A673 (cell line): ENCODE measurements at regions not wholly inside any gene's neighbourhood (a gene's known extent, or its start where the extent isn't known, plus 50 kb on each side); places are given as distances from the start of the nearest gene placed in this dataset.
"Not testable (repeated sequence)": the region's sequence is repeated elsewhere in the genome, so short reads cannot be mapped to it uniquely, and the experiment has no call there.

ENCODE experiments used
- BruUV-seq: library from RNA; stranded (reverse); fragments of 400-500 nt; replicated peaks from 2 replicates; lab custom pipeline; 2021; lab: Mats Ljungman, UMichigan
- CTCF ChIA-PET: fragments of 300-600 bp; sonication (Branson Sonifier 250); formaldehyde crosslinking; loops from one replicate; lab custom pipeline; 2022; ENCODE audit warnings: antibody characterized with exemption; lab: Charles Lee
- POLR2A ChIA-PET: fragments of 300-600 bp; sonication (Branson Sonifier 250); formaldehyde crosslinking; loops from one replicate; lab custom pipeline; 2022; ENCODE audit warnings: antibody characterized with exemption; ENCODE audit not compliant: low non-redundant PET; lab: Charles Lee
- DNase-seq: peaks from one replicate; pipeline ENCODE4 v3.0.0-alpha.2; 2015; ENCODE audit warnings: low spot score
- H3K27ac ChIP-seq: fragments of 200-600 bp; sonication (generic); 2 replicates; pipeline ENCODE4 v1.5.1; 2016; ENCODE audit warnings: mixed run types, low read depth, mild to moderate bottlenecking, mixed read lengths, antibody characterized with exemption, low read length; ENCODE audit not compliant: poor library complexity, severe bottlenecking
- H3K27me3 ChIP-seq: fragments of 200-600 bp; sonication (generic); replicated peaks from 2 replicates; pipeline ENCODE4 v1.6.1; 2017; ENCODE audit warnings: mixed run types, low read depth, mild to moderate bottlenecking, mixed read lengths, antibody characterized with exemption, low read length; ENCODE audit not compliant: insufficient read depth, poor library complexity
- H3K36me3 ChIP-seq: fragments of 200-600 bp; sonication (generic); 2 replicates; pipeline ENCODE4 v1.6.1; 2016; ENCODE audit warnings: mixed run types, mild to moderate bottlenecking, mixed read lengths, antibody characterized with exemption, low read length; ENCODE audit not compliant: insufficient read depth, poor library complexity, severe bottlenecking
- H3K4me1 ChIP-seq: fragments of 200-600 bp; sonication (generic); 2 replicates; pipeline ENCODE4 v1.6.1; 2017; ENCODE audit warnings: mixed run types, mild to moderate bottlenecking, mixed read lengths, antibody characterized with exemption, low read length; ENCODE audit not compliant: insufficient read depth, poor library complexity, severe bottlenecking
- H3K4me3 ChIP-seq: fragments of 200-600 bp; sonication (generic); 2 replicates; pipeline ENCODE4 v1.5.1; 2016; ENCODE audit warnings: low read depth, mixed run types, mild to moderate bottlenecking, mixed read lengths, low read length; ENCODE audit not compliant: poor library complexity, severe bottlenecking
- H3K9me3 ChIP-seq: fragments of 200-600 bp; sonication (generic); 2 replicates; pipeline ENCODE4 v1.6.1; 2016; ENCODE audit warnings: mixed run types, low read depth, mild to moderate bottlenecking, mixed read lengths, antibody characterized with exemption, low read length; ENCODE audit not compliant: poor library complexity, severe bottlenecking
- CTCF ChIP-seq: fragments of 300-800, 200-600 bp; sonication (generic); conservative IDR thresholded peaks from 2 replicates; pipeline ENCODE4 v1.5.1; 2017; ENCODE audit warnings: low read depth, mild to moderate bottlenecking, antibody characterized with exemption, low read length, moderate library complexity, mixed read lengths
- EZH2 ChIP-seq: fragments of 200-600 bp; sonication (generic); IDR thresholded peaks from 2 replicates; pipeline ENCODE4 v1.6.1; 2017; ENCODE audit warnings: borderline replicate concordance, low read depth, mild to moderate bottlenecking, mixed read lengths, antibody characterized with exemption, low read length; ENCODE audit not compliant: poor library complexity, severe bottlenecking
- intact Hi-C: fragments of 100-400 bp; cut with micrococcal nuclease; formaldehyde crosslinking; loops from one replicate; pipeline ENCODE4 v1.10.0; 2022; ENCODE audit not compliant: unreplicated experiment

- H3K27me3 ChIP-seq: no peaks in the 10 kb centered on the region
- BruUV-seq: no TSS peak
- no peak overlapping the region for H3K4me3 ChIP-seq
- POLR2A ChIA-PET: no interaction called here
- intact Hi-C loops: no loop called here
- DNase-seq: no peak
- no peaks in the 10 kb centered on the region for H3K9me3 ChIP-seq
- CTCF ChIA-PET: no interaction called here
- no peaks in the 10 kb centered on the region for H3K36me3 ChIP-seq
- no peaks in the 10 kb centered on the region for H3K4me1 ChIP-seq
- no peak overlapping the region for H3K27ac ChIP-seq
- no peak for TF ChIP-seq EZH2
- TF ChIP-seq CTCF: no peak
Measured at GRCh38 chr2:11949732-11950523, 203.5 kb downstream of the LPIN1 start.

GRCh38 chr2:11950896-11951295, 204.5 kb downstream of the LPIN1 start:
- Histone ChIP-seq H3K36me3 (no peaks in the 10 kb centered on the region), H3K4me3 (no peak overlapping the region), H3K9me3 (no peaks in the 10 kb centered on the region), H3K27me3 (no peaks in the 10 kb centered on the region), H3K27ac (no peak overlapping the region), H3K4me1 (no peaks in the 10 kb centered on the region)
- intact Hi-C loops: no loop called here
- TF ChIP-seq CTCF (no peak), EZH2 (no peak)
- no TSS peak for BruUV-seq
- ChIA-PET POLR2A (no interaction called here), CTCF (no interaction called here)
- DNase-seq: no peak

- POLR2A ChIA-PET, H3K4me3 ChIP-seq, intact Hi-C loops, DNase-seq, H3K27me3 ChIP-seq, BruUV-seq, H3K9me3 ChIP-seq, H3K4me1 ChIP-seq, H3K27ac ChIP-seq, H3K36me3 ChIP-seq: not testable (repeated sequence)
- CTCF ChIA-PET: interaction anchor here (0.7 kb wide), 1 partner anchor 164 kb away, joined by 4 read pairs; no protein-coding TSS in a partner anchor
Measured at GRCh38 chr2:11951492-11951891, 205.1 kb downstream of the LPIN1 start.

- POLR2A ChIA-PET: no interaction called here
- TF ChIP-seq EZH2 (no peak), CTCF (no peak)
- Histone ChIP-seq H3K36me3 (no peaks in the 10 kb centered on the region), H3K9me3 (no peaks in the 10 kb centered on the region), H3K27me3 (no peaks in the 10 kb centered on the region), H3K4me1 (no peaks in the 10 kb centered on the region), H3K4me3 (no peak overlapping the region), H3K27ac (no peak overlapping the region)
- CTCF ChIA-PET: no interaction called here
- intact Hi-C loops: no loop called here
- DNase-seq: no peak
- BruUV-seq: no TSS peak
Measured at GRCh38 chr2:11953258-11953657, 206.8 kb downstream of the LPIN1 start.
